Endometrium (tissue), 2 donors: ENCODE measurements at regions not wholly inside any gene's neighbourhood (a gene's known extent, or its start where the extent isn't known, plus 50 kb on each side); places are given as distances from the start of the nearest gene placed in this dataset.
"Not testable (repeated sequence)": the region's sequence is repeated elsewhere in the genome, so short reads cannot be mapped to it uniquely, and the experiment has no call there.

Source experiments
- FAIRE-seq: peaks from 2 replicates; lab custom pipeline; 2012; peaks lifted over from hg19 to GRCh38; lab: Jason Lieb, UNC
- donor health status: control.
- donor health status: control.

DNA sequence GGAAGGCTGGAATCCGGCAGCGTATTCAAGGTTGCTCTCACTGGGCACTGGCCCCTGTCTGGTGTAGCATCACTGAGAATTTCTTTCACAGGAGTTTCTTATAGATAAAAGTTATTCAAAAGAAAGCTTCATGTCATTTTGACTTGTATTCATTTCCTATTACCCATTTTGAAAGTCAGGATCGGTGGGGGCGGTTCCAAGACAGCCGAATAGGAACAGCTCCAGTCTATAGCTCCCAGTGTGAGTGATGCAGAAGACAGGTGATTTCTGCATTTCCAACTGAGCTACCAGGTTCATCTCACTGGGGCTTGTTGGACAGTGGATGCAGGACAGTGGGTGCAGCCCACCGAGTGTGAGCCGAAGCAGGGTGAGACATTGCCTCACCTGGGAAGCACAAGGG, 51.5 kb upstream of the CDC42EP3 start:
- not testable (repeated sequence) for FAIRE-seq

DNA sequence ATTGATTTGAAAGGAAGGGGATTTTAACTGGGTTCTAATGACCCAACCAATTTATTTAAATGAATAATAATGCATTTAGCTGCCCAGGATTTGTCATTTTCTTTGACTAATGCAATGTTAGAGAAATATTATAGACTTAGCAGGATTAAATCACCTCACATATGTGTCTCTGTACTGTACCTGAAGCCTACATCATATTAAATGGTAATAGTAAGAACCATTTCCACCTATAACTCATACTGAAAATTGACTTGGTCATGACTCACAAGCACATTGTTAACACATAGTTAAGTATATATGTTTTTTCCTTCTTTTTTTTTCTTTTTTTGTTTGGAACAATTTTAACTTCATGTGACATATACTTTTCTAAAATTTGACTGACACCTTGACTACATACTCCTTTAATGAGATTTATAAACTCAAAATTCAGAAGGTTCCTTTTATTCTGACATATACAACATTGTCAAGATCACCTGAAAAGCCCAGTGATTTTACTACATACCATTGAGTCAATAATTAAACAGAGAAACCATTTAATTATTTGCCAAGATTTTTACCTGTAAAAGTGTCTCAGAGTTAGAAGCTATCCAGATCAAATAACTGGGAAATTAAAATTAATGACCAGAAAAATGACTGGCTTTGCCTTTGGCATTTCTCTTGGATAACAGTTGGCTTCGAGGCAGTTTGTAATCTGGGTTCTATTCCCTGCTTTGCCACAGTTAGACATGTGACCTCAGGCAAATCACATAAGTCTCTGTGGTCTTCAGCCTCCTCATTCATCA, 58.8 kb upstream of the CDC42EP3 start:
- FAIRE-seq: peak; percentile 26

DNA sequence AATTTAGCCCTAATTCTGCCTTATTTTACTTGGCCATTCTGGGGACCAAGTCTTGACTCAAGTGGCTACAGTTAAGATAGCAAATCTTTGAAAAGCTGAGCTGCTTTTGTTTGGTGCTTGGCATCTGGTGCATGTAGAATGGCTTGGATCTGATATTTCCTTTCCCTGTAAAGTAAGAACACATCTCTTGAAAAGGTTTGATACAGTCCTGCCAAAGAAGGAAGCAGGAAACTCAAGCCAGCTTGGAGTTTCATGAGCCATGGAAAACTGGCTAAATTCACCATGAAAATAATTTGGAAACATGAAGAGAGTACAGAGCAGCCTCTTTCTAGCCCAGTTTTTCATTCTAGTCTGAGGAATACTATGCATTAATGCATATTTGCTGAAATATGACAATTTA, 61.0 kb upstream of the CDC42EP3 start:
- not testable (repeated sequence) for FAIRE-seq

DNA sequence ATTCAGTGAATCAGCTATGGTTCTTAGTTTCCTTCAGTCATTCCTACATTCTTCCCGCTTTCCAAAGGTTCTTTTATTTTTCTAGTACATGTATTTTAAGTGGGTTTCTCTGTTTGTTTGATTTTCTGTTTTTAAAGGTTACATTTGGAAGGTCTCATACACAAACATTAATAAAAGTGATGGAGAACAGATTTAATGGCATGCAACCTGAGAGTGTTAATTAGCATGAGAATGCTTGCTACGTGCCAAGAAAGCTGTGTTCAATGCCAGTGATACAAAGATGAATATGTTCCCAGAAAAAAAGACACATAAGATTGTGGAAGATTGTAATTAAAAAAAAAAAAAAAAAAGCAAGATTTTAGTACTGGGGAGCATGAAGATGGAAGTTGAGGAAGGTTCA, 61.8 kb upstream of the CDC42EP3 start:
- FAIRE-seq: peak; percentile 78

DNA sequence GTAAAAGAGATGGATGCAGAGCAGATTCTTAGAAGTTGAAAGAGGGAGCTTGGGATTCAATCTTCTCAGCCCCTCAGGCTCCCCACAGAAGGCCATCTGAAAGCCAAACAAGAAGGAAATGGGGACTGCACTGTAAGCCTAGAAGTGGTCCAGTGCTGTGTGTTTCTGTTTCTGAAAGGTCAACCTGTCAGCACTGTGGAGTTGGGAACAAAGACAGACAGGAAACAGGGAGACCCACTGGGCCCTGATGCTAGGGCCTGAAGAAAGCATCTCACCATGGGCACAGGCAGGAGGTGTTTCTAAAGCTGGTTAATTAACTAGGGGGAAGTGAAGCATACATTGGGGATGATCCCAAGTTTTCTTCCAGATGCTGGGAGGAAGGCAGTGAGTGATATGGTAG, 62.5 kb upstream of the CDC42EP3 start:
- not testable (repeated sequence) for FAIRE-seq

DNA sequence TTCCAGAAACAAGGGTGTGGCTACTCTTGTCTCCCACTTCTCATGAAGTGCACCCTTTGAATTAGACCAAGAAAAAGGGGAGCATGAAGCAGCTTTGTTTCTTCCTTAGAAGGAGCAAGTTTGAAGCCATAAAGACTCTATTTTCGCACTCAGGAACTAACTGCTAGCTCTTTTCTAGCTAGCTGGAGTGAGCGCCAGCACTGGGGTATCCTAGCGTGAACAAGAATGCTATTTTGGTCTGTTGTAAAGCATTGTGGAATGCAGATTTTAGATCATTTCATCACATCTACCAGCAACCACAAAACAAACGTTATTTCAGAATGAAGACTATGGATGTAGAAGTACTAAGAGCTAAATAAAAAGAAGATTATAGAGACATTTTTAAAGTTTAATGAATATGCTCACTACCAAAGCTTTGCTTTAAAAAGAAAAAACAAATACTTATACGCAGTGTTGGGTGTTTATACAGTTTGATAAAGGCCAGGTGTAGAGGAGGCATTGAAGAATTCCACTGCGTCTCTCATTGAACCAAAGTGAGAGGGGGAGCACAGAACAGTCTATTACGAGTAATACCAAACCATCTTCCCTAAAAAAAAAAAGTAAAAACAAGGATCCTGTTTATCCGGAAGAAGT, 63.6 kb upstream of the CDC42EP3 start:
- FAIRE-seq: not testable (repeated sequence)

DNA sequence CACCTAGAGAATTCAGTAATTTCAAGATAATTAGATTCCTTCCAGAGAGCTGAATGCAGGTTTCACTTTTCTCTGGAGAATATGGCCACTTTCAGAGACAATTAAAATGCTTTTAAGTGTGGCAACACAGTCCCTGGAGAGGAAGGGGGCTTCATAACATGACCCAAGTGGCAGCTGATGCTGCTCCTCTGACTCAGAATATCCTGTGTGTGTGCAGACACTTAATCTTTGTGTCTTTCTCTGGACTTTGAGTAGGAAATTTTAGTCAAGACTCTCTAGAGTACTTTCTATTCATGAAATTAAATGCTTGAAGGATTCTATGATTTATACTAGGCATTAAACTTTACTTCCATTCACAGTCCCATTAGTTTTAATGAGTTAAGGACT, 64.1 kb upstream of the CDC42EP3 start:
- FAIRE-seq: peak; percentile 81

DNA sequence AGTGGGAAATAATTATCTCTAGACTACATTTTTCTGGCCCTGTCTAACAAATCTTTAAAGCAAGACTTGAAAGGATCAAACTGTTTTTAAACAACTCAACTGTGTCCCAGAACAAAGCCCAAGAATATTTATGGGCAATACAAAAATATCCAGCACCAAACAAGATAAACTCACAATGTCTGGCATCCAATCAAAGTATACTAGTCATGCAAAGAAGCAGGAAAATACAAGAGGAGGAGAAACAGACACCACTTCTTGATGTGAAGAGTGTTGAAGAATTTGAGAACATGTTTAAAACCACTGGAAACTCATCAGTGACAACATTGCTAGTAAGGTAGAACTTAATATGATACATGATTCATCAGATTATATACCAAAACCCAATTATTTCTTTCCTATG, 66.1 kb upstream of the CDC42EP3 start:
- peak; percentile 96 for FAIRE-seq

DNA sequence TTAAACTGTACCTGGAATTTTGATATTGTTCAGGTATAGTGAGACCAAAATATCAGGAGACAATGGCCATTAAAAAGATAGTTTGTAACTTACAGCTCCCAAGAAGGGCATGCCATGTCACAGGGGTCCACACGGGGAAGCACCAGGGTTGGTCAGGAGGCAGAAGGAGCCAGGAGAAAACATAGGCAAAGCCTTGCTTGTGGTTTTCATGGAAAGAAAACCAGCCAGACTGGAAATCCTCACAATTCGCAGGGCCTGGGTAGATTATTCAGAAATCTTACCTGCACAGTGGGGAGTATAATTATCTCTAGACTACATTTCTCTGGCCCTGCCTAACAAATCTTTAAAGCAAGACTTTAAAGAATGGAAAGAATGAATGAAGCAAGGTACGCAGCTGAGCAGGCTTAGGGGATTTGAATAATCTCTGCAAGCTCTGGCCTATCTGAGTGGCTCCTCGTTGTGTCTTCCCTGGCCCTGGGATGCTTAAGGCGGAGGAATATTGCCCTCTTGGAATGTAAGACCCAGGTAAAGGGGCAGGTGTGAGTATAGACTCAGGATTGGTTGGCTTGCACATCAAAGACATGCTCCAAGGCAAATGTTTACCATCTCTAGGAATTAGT, 66.9 kb upstream of the CDC42EP3 start:
- no peak for FAIRE-seq

DNA sequence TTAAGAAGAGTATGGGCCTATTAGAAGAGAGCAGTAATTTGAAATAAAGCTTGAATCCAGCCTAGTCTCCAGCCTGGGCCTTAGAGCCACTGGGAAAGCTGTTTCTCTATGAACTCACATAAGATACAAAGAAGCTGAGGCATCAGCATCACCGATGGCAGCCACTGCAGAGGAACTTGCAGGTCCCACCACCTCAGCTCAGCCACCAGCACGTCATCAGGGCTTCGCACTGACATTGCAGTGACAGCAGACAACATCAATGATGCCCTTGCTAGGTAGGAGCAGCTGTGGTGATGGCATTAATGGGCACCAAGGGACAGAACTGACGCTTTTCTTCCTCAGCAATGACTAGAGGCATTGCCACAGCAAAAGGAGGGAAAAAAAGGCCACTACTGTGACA, 67.7 kb upstream of the CDC42EP3 start:
- no peak for FAIRE-seq

DNA sequence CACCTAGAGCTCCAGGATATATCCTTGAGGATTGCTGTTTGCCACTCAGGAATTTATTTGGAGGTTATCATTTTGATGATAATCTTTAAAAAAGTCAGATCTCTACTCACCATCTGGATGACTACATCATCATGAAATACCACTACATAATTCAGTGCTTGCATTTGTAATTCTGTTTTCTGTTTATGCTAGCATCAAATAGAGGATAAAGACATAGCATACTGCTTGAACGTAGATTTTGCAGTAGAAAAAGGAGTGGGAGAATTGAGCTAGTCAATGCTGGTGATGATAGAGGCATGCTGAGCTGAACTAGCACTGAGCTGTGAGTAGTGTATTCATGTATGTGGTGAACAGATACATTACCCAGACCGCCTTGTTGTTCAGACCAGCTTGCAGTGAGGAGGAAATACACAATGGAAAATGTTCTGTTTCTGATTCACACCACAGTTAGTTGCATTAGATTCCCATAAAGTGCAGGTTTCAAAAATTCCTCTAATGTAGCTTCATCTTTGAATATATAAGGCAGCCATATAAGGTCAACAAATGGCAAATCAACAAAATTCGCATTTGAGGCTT, 68.8 kb upstream of the CDC42EP3 start:
- FAIRE-seq: no peak

DNA sequence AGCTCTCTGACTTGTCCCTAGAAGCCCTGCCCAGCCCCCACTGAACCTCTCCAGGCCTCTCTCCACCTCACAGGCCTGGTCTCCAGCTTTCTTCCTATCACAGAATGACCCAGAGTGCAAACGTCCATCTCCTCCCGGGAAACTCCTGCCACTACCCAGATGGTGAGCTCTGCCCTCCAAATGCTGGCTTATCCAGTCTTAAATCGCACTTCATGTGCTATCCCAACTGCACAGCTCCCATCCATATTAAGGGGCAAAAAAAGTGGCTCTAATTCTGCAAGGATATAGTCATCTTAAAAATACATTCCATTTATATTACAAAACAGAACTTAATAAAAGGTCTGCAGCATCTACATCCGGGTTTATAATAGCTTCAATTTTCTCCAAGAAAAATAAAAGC, 70.8 kb upstream of the CDC42EP3 start:
- no peak for FAIRE-seq

DNA sequence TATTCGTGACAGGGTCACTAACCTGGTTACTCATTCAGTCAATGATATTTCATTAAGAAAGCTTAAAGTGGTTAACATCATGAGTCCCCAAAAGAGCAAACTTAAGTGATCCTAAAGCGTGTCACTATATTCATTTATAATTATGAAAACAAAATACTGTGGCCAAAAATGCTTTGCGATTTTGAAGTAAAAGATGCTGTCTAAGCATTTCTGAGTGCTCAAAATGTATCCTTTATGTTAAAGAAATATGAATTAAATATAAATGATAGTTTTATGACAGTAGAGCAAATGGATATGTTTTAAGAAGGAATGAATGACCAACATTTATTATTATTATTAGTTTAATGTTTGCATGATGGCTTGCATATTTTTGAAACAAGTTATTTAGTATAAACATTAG, 72.6 kb upstream of the CDC42EP3 start:
- peak; percentile 57 for FAIRE-seq

DNA sequence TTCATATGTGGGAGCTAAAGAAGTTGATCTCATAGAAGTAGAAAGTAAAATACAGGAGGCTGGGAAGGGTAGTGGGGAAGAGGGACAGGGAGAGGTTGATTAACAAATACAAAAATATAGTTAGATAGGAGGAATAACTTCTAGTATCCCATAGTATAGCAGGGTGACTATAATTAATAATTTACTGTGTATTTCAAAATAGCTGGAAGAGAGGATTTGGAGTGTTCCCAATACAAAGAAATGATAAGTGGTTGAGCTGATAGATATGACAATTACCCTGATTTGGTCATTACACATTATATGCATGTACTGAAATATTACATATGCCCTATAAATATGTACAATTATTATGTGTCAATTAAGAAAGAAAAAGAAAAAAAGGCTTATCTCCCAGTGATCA, 73.5 kb upstream of the CDC42EP3 start:
- FAIRE-seq: not testable (repeated sequence)

DNA sequence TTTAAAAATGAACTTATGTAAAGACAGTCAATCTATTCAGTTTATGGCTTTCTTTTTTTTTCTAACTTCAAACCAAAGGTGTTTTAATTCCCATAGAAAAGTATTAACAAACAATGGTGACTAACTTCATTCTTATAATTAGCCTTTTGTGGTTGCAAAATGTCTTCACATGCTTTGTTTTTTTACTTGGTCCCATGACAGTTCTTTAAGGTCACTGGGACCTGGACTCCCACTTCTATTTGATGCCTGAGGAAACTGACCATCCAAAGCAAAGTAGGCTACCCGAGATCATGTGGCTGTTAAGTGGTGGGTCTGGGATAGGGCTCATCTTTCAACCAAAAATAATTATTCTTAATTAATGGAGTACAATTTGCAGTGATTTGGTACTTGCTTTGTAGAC, 74.6 kb upstream of the CDC42EP3 start:
- peak; percentile 78 for FAIRE-seq

DNA sequence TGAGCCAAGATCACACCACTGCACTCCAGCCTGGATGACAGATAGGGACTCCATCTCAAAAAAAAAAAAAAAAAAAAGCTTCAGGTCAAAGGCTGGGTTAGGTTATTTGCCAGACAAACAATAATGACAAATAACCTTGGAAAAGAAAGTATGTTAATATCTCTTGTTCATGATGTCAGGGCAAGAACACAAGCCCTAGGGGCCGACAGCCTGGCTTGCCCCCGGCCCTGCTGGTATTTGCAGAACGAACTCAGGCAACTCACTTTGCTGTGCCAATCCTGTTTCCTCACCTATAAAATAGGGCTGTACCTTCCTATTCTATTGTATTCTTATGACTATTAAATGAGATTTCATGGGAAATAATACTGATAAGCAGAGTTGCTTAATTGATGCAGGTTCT, 75.4 kb upstream of the CDC42EP3 start:
- FAIRE-seq: no peak

DNA sequence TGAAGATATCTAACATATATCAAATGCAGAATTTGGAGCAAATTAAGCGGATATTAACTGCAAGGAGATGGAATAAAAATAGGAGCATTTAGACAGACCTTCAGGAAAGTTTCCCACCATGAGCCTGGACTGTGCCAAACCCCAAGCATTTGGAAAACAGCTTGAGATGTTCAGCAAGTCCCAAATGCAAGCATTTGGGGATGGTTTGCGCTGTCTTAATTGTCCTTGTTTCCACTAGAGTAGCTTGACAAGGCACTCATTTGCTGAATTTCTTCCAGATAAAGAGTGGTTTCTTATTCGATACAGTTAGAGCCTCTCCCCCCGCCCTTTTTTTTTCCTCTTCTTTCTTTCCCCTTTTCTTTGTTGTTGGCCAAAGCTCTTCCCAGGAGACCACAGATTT, 77.1 kb upstream of the CDC42EP3 start:
- FAIRE-seq: no peak

DNA sequence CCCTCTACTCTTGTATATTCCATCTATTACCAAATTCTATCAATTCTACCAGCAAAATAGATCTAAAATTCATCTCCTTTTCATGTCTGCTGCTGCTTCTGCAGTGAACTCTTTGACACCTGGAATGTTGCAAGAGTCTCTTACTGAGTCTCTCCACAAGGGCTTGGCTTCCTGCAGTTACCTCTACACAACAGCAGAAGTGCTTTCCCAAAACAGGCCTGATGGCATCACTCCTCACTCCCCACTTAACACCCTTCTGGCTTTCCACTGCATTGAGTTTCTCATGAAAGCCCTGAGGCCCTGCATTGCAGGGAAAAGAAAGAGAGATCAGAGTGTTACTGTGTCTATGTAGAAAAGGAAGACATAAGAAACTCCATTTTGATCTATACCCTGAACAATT, 78.8 kb upstream of the CDC42EP3 start:
- FAIRE-seq: not testable (repeated sequence)

DNA sequence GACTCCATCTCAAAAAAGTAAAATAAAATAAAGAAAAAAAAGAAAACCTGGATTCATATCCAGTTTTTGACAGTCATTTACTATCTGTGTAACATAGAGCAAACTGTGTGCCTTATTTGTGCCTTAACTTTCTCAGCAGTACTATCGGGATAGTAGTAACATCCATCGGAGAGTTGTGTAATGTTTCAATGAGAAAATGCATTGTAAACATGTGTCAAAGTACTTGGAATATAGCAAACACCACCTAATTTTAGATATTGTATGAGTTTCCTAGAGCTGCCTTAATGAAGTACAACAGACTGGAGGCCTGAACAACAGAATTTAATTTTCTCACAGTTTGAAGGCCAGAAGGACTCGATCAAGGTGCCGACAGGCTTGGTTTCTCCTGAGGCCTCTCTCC, 81.3 kb upstream of the CDC42EP3 start:
- no peak for FAIRE-seq

DNA sequence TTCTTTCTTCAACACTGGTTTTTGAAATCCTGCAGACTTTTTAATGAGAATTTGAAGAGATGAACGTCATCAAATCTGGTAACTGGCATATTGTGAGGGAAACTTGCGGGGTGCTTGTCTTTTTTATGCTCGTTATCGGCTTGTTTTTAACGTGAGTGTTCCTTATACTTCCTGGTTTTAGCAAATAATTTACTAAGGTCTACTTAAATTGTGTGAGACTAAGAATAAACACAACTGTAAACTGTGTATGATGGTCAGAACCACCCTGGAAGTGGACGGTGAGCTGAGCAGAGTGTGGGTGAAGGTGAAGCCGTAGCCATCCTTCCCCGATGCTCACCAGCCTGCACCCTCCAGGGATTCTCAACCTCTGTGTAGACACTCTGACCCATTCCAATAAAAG, 82.3 kb upstream of the CDC42EP3 start:
- no peak for FAIRE-seq

DNA sequence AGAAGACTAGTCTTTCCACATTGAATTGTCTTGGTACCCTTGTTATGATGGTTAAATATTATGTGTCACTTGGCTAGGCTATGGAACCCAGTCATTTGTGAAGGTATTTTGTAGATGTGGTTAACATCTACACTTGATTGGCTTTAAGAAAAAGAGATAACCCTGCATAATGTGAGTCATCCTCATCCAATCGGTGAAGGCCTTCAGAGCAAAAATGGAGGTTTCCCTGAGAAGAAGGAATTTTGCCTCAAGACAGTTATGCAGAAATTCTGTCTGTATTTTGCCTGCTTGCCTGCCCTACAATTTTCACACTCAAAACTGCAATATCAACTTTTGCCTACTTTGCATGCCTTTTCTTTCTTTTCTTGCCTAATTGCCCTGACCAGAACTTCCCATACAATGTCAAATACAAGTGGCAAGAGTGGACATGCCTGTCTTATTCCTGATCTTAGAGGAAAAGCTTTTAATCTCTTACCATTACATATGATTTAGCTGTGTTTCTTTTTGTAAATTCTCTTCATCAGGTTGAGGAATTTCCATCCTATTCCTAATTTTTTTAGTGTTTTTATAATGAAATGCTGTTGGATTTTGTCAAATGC, 84.6 kb upstream of the CDC42EP3 start:
- FAIRE-seq: not testable (repeated sequence)

DNA sequence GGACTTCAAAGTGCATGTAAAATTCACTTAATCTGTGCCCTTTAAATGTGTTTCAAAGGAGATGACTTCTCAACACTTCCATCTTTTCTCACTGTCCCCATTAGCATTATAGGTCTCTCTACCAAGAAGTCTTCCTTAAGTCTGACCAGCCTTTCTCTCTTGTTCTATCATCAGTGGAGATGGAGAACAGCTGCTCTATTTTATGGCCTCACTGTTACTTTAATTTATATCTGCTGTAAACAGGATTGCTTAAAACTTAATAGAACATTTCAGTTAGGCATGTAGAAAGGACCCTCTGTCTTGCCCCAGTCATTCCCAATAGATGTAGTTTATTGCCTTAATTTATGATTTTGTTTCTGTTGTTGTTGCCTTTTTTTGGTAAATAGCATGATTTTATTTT, 86.0 kb upstream of the CDC42EP3 start:
- FAIRE-seq: peak; percentile 99

DNA sequence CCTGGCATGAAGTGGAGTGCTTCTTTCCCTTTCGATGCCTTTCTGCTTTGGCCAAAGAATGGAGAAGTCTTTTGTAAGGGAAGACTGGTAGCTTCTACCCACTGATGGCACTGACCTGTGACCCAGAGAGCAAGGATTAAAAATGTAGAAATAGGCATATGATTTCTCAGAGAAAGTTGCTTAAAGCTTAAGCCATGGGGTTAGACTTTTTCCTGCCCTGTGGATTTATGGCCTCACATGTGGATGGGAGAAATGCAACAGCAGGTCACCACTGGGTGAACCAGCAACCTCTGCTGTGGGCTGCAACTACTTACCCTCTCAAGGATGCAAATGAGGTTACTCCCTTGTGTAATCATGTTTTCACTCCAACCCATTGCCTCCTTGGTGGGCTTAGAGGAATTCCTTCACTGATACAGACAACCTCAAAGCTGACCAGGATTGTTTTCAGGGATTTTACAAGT, 86.7 kb upstream of the CDC42EP3 start:
- peak; percentile 78 for FAIRE-seq
